Transverse colon (tissue), 4 donors: ENCODE measurements at regions not wholly inside any gene's neighbourhood (a gene's known extent, or its start where the extent isn't known, plus 50 kb on each side); places are given as distances from the start of the nearest gene placed in this dataset.

Experiments
- DNase-seq: peaks from one replicate; pipeline ENCODE4 v3.0.0-alpha.2; 2019
- H3K27ac ChIP-seq, 4 donors: fragments of 200-600 bp; sonication (generic); 2 replicates each; pipeline ENCODE4 v1.5.1; 2016 to 2018; ENCODE audit warnings: inconsistent platforms in 4 of 4
- H3K27me3 ChIP-seq: fragments of 200-600 bp; sonication (generic); 2 replicates; pipeline ENCODE4 v1.5.1; 2017; ENCODE audit warnings: inconsistent platforms
- H3K36me3 ChIP-seq, 4 donors: fragments of 200-600 bp; sonication (generic); 2 replicates each; pipeline ENCODE4 v1.5.1; 2017 to 2019; ENCODE audit warnings: inconsistent platforms in 4 of 4
- H3K4me1 ChIP-seq, 4 donors: fragments of 200-600 bp; sonication (generic); 2 replicates each; pipeline ENCODE4 v1.5.1; 2017 to 2020; ENCODE audit warnings: inconsistent platforms in 4 of 4
- H3K4me3 ChIP-seq, 4 donors: fragments of 200-600 bp; sonication (generic); 1 replicate in 1 of 4; 2 replicates in 3 of 4; pipeline versions ENCODE4 v1.5.1 to v1.6.1; 2017 to 2019; ENCODE audit warnings: inconsistent platforms in 4 of 4
- H3K9me3 ChIP-seq, 2 donors: fragments of 200-600 bp; sonication (generic); 2 replicates each; pipeline ENCODE4 v1.5.1; 2017 to 2019; ENCODE audit warnings: inconsistent platforms in 2 of 2
- CTCF ChIP-seq, 5 experiments: fragments of 200-600 bp in 3 of 5; fragments of 450-650 bp in 2 of 5; sonication (generic) in 3 of 5; IDR thresholded peaks; 1 replicate in 2 of 5; 2 replicates in 3 of 5; pipeline ENCODE4 v1.5.1; 2016 to 2017; ENCODE audit warnings: antibody characterized with exemption in 5 of 5, inconsistent platforms in 3 of 5, mild to moderate bottlenecking in 2 of 5, moderate library complexity in 1 of 5
- EP300 ChIP-seq: sonication (generic); formaldehyde crosslinking; IDR thresholded peaks from one replicate; pipeline ENCODE4 v1.6.1; 2017; ENCODE audit warnings: antibody characterized with exemption, low read depth
- POLR2A ChIP-seq: fragments of 450-650 bp; IDR thresholded peaks from one replicate; pipeline ENCODE4 v1.6.1; 2016; ENCODE audit warnings: antibody characterized with exemption, mild to moderate bottlenecking, moderate library complexity
- POLR2AphosphoS5 ChIP-seq, 3 donors: sonication (generic); formaldehyde crosslinking; IDR thresholded peaks; one replicate each; pipeline ENCODE4 v1.6.1; 2016; ENCODE audit warnings: antibody characterized with exemption in 3 of 3
- WGBS, 2 donors: methylation state at CpG; one replicate each; pipeline ENCODE4 v1.1.5; 2018; ENCODE audit warnings: low coverage in 1 of 2; 5-methylcytosine and 5-hydroxymethylcytosine counted together
- in situ Hi-C, 4 donors: fragments of 200-750 bp; cut with MboI; loops; one replicate each; pipeline versions ENCODE4 v1.15.0 to v1.15.1; 2017; ENCODE audit warnings: low sequenced_read_pairs in 3 of 4, low pct_ligation_motif_present in 1 of 4, low pct_unique_long_range_greater_than_20kb in 1 of 4
- intact Hi-C: fragments of 100-400 bp; cut with DNase I; formaldehyde crosslinking; loops from one replicate; pipeline ENCODE4 v1.15.1; 2023; ENCODE audit warnings: low total_unique reads

GRCh38 chr18:51998711-51999110, 341.3 kb upstream of the DCC start:
- Histone ChIP-seq H3K4me1 (no peaks in the 10 kb centered on the region), H3K36me3 (no peaks in the 10 kb centered on the region), H3K9me3 (no peaks in the 10 kb centered on the region), H3K4me3 (no peak overlapping the region), H3K27ac (no peak overlapping the region), H3K27me3 (no peaks in the 10 kb centered on the region)
- intact Hi-C loops (no loop called here), in situ Hi-C loops (no loop called here)
- 71 to 77% methylated on average over 1 to 3 of the region's 3 CpGs for WGBS, 2 donors
- no peak for DNase-seq
- TF ChIP-seq POLR2AphosphoS5 (IDR thresholded peaks at IDR 0.05): no peak
- no peak for TF ChIP-seq EP300
- no peak for TF ChIP-seq CTCF (IDR thresholded peaks at IDR 0.05)
- no peak for TF ChIP-seq POLR2A

GRCh38 chr18:51999351-51999750, 340.6 kb upstream of the DCC start:
- Histone ChIP-seq H3K27me3 (no peaks in the 10 kb centered on the region), H3K9me3 (no peaks in the 10 kb centered on the region), H3K36me3 (no peaks in the 10 kb centered on the region), H3K4me1 (no peaks in the 10 kb centered on the region), H3K4me3 (no peak overlapping the region), H3K27ac (no peak overlapping the region)
- 54 to 58% methylated on average over 2 of the region's 2 CpGs for WGBS, 2 donors
- intact Hi-C loops (no loop called here), in situ Hi-C loops (no loop called here)
- no peak for DNase-seq
- no peak for TF ChIP-seq POLR2AphosphoS5 (IDR thresholded peaks at IDR 0.05)
- TF ChIP-seq POLR2A: no peak
- TF ChIP-seq CTCF (IDR thresholded peaks at IDR 0.05): no peak

GRCh38 chr18:52000435-52000834, 339.6 kb upstream of the DCC start:
- 58% methylated on average over 1 of the region's 1 CpG; no CpG with 5 or more reads in 1 of the 2 donors for WGBS, 2 donors
- no peaks in the 10 kb centered on the region for H3K4me1 ChIP-seq
- H3K9me3 ChIP-seq: no peaks in the 10 kb centered on the region
- no peak overlapping the region for H3K27ac ChIP-seq
- H3K36me3 ChIP-seq: no peaks in the 10 kb centered on the region
- TF ChIP-seq POLR2A (no peak), POLR2AphosphoS5 (IDR thresholded peaks at IDR 0.05) (no peak), CTCF (IDR thresholded peaks at IDR 0.05) (no peak), EP300 (no peak)
- no peak for DNase-seq
- in situ Hi-C loops: no loop called here
- intact Hi-C loops: no loop called here
- H3K4me3 ChIP-seq: no peak overlapping the region
- H3K27me3 ChIP-seq: no peaks in the 10 kb centered on the region

GRCh38 chr18:52001106-52001505, 338.9 kb upstream of the DCC start:
- no peak for TF ChIP-seq EP300
- TF ChIP-seq POLR2AphosphoS5 (IDR thresholded peaks at IDR 0.05): no peak
- TF ChIP-seq CTCF (IDR thresholded peaks at IDR 0.05): no peak
- TF ChIP-seq POLR2A: no peak
- intact Hi-C loops: no loop called here
- Histone ChIP-seq H3K4me1 (no peaks in the 10 kb centered on the region), H3K4me3 (no peak overlapping the region), H3K27ac (no peak overlapping the region), H3K9me3 (no peaks in the 10 kb centered on the region), H3K27me3 (no peaks in the 10 kb centered on the region), H3K36me3 (no peaks in the 10 kb centered on the region)
- in situ Hi-C loops: no loop called here
- no peak for DNase-seq
- 29 to 49% methylated on average over 1 of the region's 1 CpG for WGBS, 2 donors
